ENCODE measurements at regions not wholly inside any gene's neighbourhood (a gene's known extent, or its start where the extent isn't known, plus 50 kb on each side); places are given as distances from the start of the nearest gene placed in this dataset.

DNA sequence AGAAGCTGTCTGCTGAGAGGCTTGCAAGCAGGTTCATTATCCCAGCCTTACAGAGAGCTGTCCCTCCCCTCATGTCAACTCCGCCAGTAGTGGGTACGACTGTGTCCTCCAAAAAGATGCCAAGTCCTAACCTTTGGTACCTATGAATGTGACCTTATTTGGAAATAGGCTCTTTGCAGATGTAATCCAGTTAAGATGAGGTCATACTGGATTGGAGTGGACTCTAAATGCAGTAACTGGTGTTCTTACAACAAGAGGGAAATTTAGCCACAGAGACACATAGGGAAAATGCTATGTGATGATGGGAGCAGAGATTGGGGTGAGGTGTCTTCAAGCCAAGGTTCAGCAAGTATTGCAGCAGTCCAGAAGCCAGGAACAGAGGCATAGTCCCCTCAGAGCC, 90.8 kb upstream of the FOXP4 start:
- no peaks in the 10 kb centered on the region for H3K36me3 Mint-ChIP-seq (ENCODE audit: insufficient read depth in 1 of 3, low read depth in 3 of 3)

More for the DNA sequence above, 90.8 kb upstream of the FOXP4 start:
- Histone ChIP-seq H3K14ac (ENCODE audit: insufficient read depth, low read length) (no peak overlapping the region; the same call in 1 of the 2 replicates), H2AFZ (ENCODE audit: low read length) (no peak overlapping the region), H2BK12ac (ENCODE audit: insufficient read length, low read depth, low read length) (no peak overlapping the region), H4K91ac (ENCODE audit: insufficient read length, low read depth, low read length) (no peak overlapping the region), H3K4ac (ENCODE audit: low read depth, low read length) (no peak overlapping the region), H3K18ac (ENCODE audit: insufficient read length, low read depth, low read length) (peak overlapping the region; percentile 8), H2BK120ac (ENCODE audit: low read depth, low read length, poor library complexity, severe bottlenecking) (no peak overlapping the region), H2BK5ac (ENCODE audit: insufficient read length, low read length) (no peak overlapping the region), H3K4me2 (ENCODE audit: insufficient read depth, insufficient read length, low read length) (no peak overlapping the region), H4K20me1 (ENCODE audit: control insufficient read depth, insufficient read depth, insufficient read length) (no peaks in the 10 kb centered on the region), H3K23me2 (ENCODE audit: insufficient read length, low read depth, low read length, poor library complexity, severe bottlenecking) (no peaks in the 10 kb centered on the region), H3K9ac (ENCODE audit: extremely low read depth, insufficient read length, low read length) (no peak overlapping the region), H4K5ac (ENCODE audit: insufficient read length, low read depth, low read length) (no peak overlapping the region), H3K27me3 (ENCODE audit: insufficient read depth, low read length) (peaks cover 5% of the 10 kb centered on the region; the same call in 1 of the 2 replicates), H2BK15ac (ENCODE audit: low read depth, low read length) (no peak overlapping the region), H3K79me1 (ENCODE audit: insufficient read depth, low read depth, low read length, poor library complexity, severe bottlenecking) (no peaks in the 10 kb centered on the region), H3T11ph (ENCODE audit: low read length) (no peak overlapping the region), H3K56ac (ENCODE audit: insufficient read length, low read depth, low read length) (no peak overlapping the region), H3K23ac (ENCODE audit: insufficient read length, low read depth, low read length) (no peak overlapping the region), H2BK20ac (ENCODE audit: low read depth, low read length, poor library complexity, severe bottlenecking) (no peak overlapping the region), H4K8ac (replicated peaks; ENCODE audit: insufficient read length, low read depth, low read length) (no peak overlapping the region), H2AK5ac (ENCODE audit: insufficient read length, low read length) (no peak overlapping the region), H3K9me3 (ENCODE audit: control insufficient read depth, low read depth, low read length) (no peaks in the 10 kb centered on the region), H3K79me2 (ENCODE audit: insufficient read depth, low read length) (no peaks in the 10 kb centered on the region), H3K4me1 (ENCODE audit: insufficient read depth, low read length) (no peaks in the 10 kb centered on the region), H3K27ac (ENCODE audit: insufficient read length, low read depth, low read length) (no peak overlapping the region)
- peaks cover 41 to 42% of the 10 kb centered on the region in 2 experiments for H3K4me1 Mint-ChIP-seq
- H3K4me3 Mint-ChIP-seq: no peak overlapping the region
- H3K27me3 Mint-ChIP-seq (ENCODE audit: low read depth): peaks cover 53% of the 10 kb centered on the region
- TF ChIP-seq CTCF (conservative IDR thresholded peaks at IDR 0.05): no peak
- no peaks in the 10 kb centered on the region for H3K9me3 Mint-ChIP-seq
- no CpG with 5 or more reads among the region's 2 CpGs for WGBS (ENCODE audit: extremely low coverage, insufficient read length, low lambda C conversion rate)
- no peak for DNase-seq
- H3K27ac Mint-ChIP-seq: no peak overlapping the region
